HG03460 (cell line): ENCODE measurements at regions not wholly inside any gene's neighbourhood (a gene's known extent, or its start where the extent isn't known, plus 50 kb on each side); places are given as distances from the start of the nearest gene placed in this dataset.

Experiments
- ATAC-seq: cut with Tn5 transposase; IDR thresholded peaks from one replicate; pipeline ENCODE4 v1.9.1; 2021; ENCODE audit not compliant: unreplicated experiment

DNA sequence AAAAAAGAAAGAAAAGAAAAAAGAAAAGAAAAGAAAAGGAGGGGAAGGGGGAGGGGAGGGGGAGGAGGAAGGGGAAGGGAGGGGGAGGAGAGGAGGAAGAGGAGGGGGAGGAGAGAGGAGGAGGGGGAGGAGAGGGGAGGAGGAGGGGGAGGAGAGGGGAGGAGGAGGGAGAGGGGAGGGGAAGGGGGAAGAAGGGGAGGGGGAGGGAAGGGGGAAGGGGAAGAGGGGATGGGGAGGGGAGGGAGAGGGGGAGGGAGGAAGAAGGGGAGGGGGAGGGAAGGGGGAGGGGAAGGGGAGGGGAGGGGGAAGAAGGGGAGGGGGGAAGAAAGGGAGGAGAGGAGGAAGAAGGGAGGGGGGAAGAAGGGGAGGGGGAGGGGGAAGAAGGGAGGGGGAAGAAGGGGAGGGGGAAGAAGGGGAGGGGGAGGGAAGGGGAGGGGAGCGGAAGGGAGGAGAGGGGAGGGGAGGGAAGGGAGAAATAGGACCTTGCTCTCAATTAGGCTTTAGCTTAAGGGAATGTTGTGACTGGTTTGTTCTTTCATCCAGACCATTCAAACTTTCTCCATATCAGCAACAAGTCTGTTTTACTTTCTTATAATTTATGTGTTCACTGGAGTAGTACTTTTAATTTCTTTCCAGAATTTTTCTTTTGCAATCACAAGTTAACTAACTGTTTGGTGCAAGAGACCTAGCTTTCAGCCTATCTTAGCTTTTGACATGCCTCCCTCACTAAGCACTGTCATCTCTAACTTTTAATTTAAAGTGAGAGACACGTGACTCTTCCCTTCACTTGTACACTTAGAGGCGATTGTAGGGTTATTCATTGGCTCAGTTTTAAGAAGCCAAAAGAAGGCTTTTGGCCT lies 76.5 kb upstream of the EGLN3 start:
- ATAC-seq, result no peak

DNA sequence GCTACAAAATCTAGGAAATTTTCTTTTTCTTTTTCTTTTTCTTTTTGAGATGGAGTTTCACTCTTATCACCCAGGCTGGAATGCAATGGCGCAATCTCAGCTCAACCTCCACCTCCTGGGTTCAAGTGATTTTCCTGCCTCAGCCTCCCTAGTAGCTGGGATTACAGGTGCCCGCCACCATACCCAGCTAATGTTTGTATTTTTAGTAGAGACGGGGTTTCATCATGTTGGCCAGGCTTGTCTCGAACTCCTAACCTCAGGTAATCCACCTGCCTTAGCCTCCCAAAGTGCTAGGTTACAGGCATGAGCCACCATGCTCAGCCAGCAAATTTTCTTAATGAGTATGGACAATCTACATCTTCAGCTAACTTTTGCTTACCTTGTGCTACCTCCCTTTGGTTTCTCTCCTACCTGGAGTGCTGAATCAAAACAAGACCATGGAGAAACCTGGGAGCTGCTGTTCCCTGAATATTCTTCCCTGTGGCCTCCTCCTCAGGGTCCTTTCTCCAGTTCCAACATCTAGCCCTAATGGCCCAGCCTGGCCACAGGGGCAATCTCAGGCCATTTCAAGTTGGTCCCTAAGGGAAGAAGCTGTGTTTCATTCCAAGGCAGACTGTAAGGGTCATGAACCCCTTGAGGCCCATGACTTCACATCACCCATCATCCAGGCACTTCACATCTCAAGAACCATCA lies 74.6 kb upstream of the EGLN3 start:
- ATAC-seq, result no peak

DNA sequence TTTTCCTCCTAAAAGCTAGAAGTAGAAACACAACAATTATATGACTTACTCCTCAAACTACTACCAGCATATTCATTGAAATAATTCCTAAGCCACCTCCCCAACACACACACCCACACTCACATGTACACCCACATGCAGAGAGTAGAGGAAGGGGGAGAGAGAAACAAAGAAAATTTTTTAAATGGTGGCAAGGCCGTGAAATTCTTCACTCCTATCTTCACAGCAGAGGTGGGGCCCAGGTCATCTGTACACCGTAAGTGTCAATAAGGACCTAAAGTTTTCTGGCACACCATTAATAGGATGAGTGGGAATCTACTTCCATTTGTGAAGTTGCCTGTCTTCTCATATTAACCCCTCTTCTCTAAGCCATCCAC lies 73.9 kb upstream of the EGLN3 start:
- ATAC-seq, result no peak

DNA sequence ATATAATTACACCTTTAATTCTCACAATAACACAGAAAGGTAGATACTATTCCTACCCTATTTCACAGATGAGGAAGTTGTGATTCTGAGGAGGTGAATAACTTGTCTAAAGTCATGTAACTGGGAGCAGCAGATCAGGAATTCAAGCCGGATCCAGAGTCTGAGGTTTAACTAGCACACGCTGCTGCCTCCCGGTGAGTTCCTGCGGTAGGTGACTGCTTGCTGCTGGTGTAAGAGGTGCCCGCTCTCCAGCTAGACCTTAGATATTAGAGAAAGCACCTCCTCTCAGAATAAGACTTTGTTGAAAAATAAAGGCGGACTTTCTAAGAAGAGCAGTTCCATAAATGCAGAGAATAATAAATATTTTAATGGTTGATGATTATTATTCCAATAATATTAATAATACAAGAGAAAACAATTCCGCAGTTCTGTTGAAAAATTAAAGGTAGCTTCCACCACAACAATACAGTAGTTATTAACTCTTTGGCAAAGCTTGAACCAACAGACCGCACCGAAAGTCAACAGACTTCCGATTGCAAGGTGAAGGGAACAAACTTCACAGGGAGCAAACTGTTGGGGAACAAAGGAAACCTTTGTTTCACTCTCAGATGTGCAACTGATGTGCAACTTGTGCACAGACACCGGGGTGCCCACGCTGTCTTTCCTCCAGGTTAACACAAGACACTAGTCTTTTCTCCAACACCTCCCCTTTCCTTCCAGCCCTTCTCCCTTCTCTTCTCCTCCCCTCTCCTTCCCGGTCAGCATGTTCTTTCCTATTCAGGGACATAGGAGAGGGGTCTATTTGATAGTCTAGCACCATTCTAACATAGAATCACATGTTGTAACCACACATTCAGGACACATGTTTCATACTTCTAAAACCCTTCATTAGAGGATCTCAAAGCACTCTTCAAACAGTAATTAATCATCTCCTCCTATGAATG lies 73.2 kb upstream of the EGLN3 start:
- no peak for ATAC-seq

DNA sequence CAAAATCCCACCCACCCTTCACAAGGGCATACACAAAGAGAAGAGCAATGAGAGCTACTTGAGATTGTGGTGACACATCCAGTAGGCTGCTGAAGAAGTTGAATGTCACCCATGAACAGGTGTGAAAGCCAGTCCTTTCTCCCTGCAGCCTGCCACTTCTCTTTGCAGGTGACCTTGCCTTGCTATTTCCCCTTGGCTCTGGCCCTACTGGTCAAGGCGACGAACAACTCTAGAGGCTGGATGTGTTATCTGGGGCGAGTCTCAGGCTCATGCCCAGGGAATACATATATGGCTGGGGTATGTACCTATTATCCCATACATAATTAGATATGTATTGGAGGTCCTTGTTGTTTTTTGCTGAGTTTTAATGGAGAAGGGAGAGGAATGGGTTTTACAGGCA lies 70.2 kb upstream of the EGLN3 start:
- ATAC-seq, result no peak

DNA sequence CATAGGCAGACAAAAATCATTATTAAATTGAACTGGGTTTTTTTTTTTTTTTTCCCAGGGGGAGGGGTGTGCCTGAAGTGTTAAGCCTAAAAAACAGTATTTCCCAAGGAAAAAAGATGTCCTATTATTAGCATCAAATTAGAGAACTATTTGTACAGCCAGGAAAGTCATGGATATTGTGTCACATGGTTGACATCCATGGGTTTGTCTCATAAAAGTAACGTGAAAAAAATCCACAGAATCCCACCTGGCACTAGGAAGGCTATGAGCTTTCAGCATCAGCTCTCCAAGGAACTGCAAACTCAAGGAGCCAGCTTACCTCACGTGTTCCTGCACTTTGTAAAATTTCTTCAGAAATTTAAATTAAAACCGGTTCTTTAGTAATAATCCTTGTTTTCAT lies 69.1 kb upstream of the EGLN3 start:
- ATAC-seq, result no peak

DNA sequence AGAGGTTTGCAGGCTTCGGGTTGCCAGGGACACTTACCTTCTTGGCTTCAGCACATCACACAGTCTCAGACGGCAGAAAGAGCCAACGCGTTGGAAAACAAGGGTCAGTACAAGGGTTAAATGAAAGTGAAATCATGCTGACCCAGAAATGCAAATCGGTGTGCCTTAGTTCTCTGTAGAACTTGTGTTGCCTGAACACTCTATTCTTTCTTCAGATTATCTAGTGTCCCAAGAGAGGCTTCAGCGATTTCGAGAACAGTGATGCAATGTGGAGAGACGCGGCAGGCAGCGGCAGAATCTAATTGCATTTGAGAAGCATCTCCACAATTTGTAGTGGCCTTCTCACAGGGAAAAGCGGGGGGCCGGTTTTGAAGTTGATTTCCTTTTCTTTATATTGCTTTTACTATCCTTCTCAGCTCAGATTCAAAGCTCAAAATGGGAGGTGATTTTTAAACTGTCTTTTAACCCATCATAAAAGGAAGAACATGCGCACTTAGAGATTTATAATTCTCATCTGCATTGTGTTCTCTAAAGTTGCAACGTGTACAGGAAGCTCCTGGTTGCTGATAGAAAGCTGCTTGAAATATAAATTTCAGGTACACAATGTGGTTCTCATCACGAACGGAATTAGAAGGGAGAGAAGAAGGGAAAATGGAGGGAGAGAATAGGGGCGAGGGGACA lies 67.8 kb upstream of the EGLN3 start:
- ATAC-seq, result peak; percentile 55

DNA sequence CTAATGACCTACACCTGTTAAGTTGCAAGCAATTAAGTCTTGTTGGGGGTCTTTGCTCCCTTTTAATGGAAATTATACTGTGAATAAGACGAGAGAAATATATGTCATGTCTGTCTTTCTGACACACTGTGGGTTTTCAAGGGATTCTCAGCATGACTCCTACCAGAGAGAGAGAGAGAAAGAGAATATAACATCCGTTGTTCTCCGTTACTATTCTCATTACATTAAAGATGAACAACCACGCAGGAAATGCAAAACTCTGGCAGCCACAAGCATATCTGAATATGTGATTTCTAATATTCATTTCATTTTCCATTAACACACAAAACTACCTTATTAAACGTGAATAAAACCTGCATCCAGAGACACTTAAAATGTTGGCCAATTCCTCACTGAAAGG lies 67.3 kb upstream of the EGLN3 start:
- no peak for ATAC-seq

DNA sequence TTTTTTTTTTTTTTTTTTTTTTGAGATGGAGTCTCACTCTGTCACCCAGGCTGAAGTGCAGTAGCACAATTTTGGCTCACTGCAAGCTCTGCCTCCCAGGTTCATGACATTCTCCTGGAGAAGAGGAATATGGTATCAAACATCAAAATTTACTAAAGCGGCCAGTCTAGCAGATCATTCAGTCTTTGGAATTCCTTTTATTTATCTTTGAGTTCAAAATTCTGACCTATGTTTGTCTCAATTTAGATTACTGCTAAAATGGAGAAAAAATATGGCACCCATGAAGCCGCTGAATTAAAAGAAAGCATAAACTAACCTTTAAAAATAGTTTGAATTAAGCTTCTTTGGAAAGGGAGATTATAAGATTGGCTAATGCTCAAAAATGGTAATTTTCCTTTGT lies 64.5 kb upstream of the EGLN3 start:
- no peak for ATAC-seq

DNA sequence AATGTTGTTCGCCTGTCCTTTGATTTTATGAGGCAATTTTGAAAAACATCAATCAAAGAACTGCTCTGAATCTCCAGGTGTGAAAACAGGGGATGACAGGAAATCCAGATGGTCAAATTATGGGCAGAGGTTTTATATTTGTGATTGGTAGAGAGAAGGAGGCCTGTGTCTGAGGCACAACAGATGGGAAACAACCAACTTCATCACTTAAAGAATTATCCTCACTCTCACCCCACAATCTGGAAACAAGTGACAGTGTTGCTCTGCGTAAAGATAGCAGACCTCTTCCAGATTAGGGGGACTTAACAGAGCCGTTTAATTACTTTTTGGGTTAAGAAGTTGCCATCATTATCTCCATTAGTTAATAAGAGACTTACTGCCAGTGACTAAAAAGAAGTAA lies 64.1 kb upstream of the EGLN3 start:
- ATAC-seq, result no peak

DNA sequence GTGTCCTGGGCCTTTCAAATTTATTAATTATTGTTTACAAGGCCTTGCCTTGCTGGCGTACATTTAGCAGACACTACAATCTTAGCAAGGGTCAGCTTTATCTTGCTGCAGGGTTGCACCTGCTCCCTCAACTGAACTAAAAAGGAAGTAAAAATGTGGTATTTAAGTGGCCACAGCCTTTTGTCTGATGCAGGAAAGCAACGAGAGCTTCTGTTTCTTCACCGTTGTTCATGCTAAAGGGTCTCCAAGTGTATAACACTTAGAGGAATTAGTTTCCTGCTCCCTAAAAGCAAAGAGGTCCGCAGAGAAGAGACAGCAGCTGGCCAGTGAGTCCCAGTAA lies 62.8 kb upstream of the EGLN3 start:
- ATAC-seq, result peak; percentile 64

DNA sequence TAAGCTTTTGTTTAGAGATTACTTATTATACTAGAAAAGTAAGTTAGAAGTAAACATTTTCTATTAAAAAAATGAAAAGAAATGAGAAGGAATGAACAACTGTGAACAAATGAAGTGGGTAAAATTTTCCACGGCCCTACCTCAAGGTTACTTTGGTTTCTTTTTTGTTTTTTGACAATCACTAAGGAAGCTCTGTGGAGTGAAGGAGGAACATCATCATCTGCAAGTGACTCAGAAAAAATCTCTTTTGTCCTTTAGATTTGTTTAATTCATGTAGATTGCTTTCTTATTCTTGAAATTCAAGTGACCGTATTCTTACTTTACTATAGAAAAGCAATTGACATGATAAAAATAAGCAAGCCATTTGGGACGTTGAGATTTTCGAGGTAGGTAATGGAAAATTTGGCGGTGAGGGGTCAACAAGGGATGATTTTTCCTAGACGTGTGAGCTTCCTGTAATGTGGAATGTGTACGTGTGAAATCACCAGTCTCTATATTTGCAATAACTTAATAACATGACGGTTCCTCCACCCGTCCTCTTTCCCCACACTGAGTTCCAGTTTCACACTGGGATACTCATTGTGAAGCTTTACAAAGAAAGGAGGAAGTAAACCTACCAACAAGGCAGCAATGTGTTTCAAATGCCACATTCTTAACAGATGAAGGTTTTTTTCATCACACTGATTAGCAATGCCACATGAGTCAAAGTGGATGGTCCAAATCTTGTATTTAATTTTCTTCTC lies 62.3 kb upstream of the EGLN3 start:
- peak; percentile 76 for ATAC-seq

DNA sequence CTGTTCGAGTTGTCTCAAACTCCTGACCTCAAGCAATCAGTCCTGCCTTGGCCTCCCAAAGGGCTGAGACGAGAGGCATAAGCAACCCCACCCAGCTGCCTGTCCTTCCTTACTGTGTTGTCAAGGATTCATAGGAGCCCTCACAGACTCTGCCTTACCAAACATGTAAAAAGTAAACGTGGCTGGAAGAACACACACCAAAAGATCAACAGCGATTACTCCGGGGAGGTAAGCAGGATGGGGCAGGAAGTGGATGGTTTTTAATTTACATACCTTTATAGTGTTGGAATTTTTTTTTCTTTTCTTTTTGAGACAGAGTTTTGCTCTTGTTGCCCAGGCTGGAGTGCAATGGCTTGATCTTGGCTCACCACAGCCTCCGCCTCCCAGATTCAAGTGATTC lies 61.5 kb upstream of the EGLN3 start:
- no peak for ATAC-seq

DNA sequence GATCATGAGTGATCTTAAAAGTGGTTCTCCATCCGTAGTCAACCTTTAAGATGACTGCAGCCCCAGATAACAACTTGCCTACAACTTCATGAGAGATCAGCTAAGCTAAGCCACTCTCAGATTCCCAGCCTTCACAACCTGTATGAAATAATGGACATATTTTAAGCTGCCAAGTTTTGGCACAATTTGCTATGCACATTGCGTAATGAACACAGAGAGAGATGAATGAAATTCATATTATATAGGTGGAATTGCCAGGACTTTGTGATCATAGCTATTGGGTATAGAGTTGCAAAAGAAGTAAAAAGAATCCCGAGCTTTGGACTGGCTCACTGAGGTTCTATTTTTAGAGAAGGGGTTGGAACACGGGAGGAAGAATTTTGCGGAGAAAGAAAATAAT lies 59.1 kb upstream of the EGLN3 start:
- ATAC-seq, result no peak

DNA sequence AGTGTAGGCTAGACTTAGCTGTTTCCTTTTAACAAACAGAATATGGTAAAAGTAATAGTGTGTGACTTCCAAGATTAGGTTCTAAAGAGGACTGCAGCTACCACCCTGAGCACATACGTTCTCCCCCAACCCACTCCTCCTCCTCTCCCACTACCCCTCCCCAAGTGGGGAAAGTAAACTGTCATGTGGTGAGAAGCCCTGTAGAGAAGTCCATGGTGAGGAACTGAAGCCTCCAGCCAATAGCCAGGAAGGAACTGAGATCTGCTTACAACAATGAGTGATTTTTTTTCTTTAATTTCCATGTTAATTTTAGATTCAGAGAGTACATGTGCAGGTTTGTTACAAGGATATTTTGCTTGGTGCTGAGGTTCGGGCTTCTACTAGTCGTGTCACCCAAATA lies 57.0 kb upstream of the EGLN3 start:
- ATAC-seq, result no peak

DNA sequence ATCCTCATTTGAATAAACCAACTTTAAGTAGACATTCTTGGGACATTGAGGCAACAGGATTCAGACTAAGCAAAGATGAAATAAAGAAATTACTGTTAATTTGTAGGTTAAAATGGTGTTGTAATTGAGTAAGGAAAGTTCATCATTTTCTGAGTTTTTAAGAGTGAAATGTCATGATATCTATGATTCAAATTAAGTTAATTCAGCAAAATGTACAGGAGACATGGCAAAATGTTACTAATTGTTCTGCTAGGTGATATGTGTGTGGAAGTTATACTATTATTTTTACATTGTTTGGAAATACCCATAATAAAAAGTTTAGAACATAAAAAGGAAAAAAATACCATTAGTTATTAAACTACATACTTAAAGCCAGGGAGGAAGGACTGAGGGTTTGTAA lies 55.0 kb upstream of the EGLN3 start:
- ATAC-seq, result no peak

DNA sequence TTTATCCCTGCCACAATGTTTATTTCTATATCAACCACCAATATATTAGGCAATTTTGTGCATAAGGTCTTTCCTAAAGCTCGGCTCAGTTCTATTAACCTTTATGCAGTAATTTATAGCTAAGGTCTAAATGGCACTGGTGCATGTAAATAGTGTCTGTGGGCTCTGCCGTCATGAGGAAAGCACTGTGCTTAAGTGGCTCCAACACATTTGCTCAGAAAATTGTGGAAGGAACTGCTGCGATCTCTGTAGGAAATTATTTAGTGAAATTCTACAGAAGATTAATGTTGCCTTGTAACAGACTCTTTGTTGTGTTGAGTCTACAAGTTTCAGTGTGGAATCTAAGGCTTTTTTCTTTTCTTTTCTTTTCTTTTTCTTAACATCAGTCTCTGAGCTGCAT lies 54.0 kb upstream of the EGLN3 start:
- ATAC-seq, result no peak

DNA sequence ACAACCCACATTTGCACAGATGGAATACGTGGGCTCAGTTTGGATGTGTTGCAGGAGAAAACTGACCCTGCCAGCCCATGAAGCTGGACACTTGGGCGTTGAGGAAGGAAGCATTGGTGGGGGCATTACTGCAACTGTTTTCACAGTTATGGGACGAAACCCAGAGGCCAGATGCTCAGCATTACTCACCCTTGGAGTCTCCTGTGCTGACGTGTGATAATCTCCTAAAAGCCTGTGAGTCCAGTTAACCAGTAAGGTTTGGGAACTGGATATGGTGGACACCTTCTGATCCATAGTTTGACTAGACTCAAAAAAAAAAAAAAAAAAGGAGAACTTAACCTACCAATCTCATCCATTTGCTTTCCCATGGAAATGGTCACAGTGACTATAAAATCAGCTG lies 52.8 kb upstream of the EGLN3 start:
- ATAC-seq, result no peak

DNA sequence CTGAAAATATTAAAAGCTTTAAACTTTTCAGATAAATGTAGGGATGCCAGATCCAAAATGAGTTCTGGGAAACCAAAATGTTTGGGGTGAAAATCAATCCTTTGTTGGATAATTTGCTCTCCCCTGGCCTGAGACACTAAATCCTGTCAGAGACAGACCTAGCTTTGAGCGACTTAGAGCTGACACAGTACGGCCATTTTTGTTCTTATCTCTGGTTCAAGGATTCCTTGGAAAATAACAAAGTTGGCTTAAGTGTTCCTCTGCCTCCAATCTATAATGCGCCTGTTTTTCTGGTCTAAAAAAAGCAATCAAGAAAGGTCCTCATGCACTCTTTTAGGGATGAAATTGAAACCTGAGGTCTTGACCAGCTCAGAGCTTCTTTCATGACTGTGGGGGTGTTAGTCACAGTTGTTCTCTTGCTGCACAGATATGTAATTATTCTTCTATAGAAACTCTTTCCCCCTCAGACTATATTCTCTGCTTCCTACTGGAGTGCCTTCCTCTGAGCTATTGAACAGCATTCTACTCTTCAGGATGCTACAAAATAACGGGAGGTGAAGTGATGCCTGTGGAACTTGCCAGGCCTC lies 52.3 kb upstream of the EGLN3 start:
- no peak for ATAC-seq
